Nephron progenitor cell (in vitro differentiated cells): ENCODE measurements at regions not wholly inside any gene's neighbourhood (a gene's known extent, or its start where the extent isn't known, plus 50 kb on each side); places are given as distances from the start of the nearest gene placed in this dataset.
A peak's percentile ranks its signal among the peaks of the same experiment; 100 is the strongest.

Source experiments
- DNase-seq: peaks from one replicate; pipeline ENCODE4 v3.0.0; 2021
- H3K27ac Mint-ChIP-seq: 2 replicates; pipeline ENCODE4 v1.8.0; 2021; ENCODE audit warnings: mild to moderate bottlenecking, moderate library complexity, mixed read lengths
- H3K27me3 Mint-ChIP-seq: 2 replicates; pipeline ENCODE4 v1.8.0; 2021; ENCODE audit warnings: mild to moderate bottlenecking, low read depth, mixed read lengths; ENCODE audit not compliant: poor library complexity
- H3K36me3 Mint-ChIP-seq: 2 replicates; pipeline ENCODE4 v1.8.0; 2021; ENCODE audit warnings: low read depth, mixed read lengths
- H3K4me1 Mint-ChIP-seq: 2 replicates; pipeline ENCODE4 v1.8.0; 2021; ENCODE audit warnings: mixed read lengths
- H3K4me3 Mint-ChIP-seq: 2 replicates; pipeline ENCODE4 v1.8.0; 2021; ENCODE audit warnings: mild to moderate bottlenecking, moderate library complexity, mixed read lengths
- H3K9me3 Mint-ChIP-seq: 2 replicates; pipeline ENCODE4 v1.8.0; 2021; ENCODE audit warnings: mild to moderate bottlenecking, moderate library complexity, mixed read lengths
- CTCF ChIP-seq: fragments of 200-600 bp; sonication (generic); IDR thresholded peaks from 2 replicates; pipeline ENCODE4 v1.5.0; 2021; ENCODE audit warnings: antibody characterized with exemption

GRCh38 chr5:118598311-118598710 is 390.0 kb downstream of the DTWD2 start:
- Mint-ChIP-seq H3K9me3 (no peaks in the 10 kb centered on the region), H3K27me3 (peaks cover 2% of the 10 kb centered on the region), H3K4me1 (peaks cover 9% of the 10 kb centered on the region), H3K27ac (no peak overlapping the region), H3K4me3 (no peak overlapping the region), H3K36me3 (no peaks in the 10 kb centered on the region)
- no peak for DNase-seq
- TF ChIP-seq CTCF, result no peak

GRCh38 chr5:118597543-118597942 is 390.8 kb downstream of the DTWD2 start:
- Mint-ChIP-seq H3K27ac (no peak overlapping the region), H3K36me3 (no peaks in the 10 kb centered on the region)

GRCh38 chr5:118596255-118596654 is 392.1 kb downstream of the DTWD2 start:
- no peaks in the 10 kb centered on the region for H3K36me3 Mint-ChIP-seq
- H3K4me1 Mint-ChIP-seq, result peaks cover 13% of the 10 kb centered on the region
- H3K9me3 Mint-ChIP-seq, result no peaks in the 10 kb centered on the region
- H3K27ac Mint-ChIP-seq, result no peak overlapping the region
- TF ChIP-seq CTCF, result no peak
- no peak for DNase-seq
- H3K27me3 Mint-ChIP-seq, result peaks cover 2% of the 10 kb centered on the region
- H3K4me3 Mint-ChIP-seq, result no peak overlapping the region

More at GRCh38 chr5:118597543-118597942, 390.8 kb downstream of the DTWD2 start:
- Mint-ChIP-seq H3K4me3 (no peak overlapping the region), H3K4me1 (peaks cover 9% of the 10 kb centered on the region), H3K9me3 (no peaks in the 10 kb centered on the region), H3K27me3 (peaks cover 2% of the 10 kb centered on the region)
- DNase-seq, result no peak
- TF ChIP-seq CTCF, result no peak

GRCh38 chr5:118593003-118593328 is 395.4 kb downstream of the DTWD2 start:
- H3K4me3 Mint-ChIP-seq, result no peak overlapping the region
- H3K4me1 Mint-ChIP-seq, result peaks cover 8% of the 10 kb centered on the region
- no peak for TF ChIP-seq CTCF
- H3K27ac Mint-ChIP-seq, result no peak overlapping the region
- no peak for DNase-seq
- H3K36me3 Mint-ChIP-seq, result no peaks in the 10 kb centered on the region
- no peaks in the 10 kb centered on the region for H3K9me3 Mint-ChIP-seq
- H3K27me3 Mint-ChIP-seq, result no peaks in the 10 kb centered on the region

GRCh38 chr5:118592229-118593002 is 395.9 kb downstream of the DTWD2 start:
- Mint-ChIP-seq H3K9me3 (no peaks in the 10 kb centered on the region), H3K4me3 (no peak overlapping the region), H3K27me3 (no peaks in the 10 kb centered on the region), H3K4me1 (peaks cover 4% of the 10 kb centered on the region), H3K36me3 (no peaks in the 10 kb centered on the region), H3K27ac (peak overlapping the region; percentile 83)
- DNase-seq, result no peak
- TF ChIP-seq CTCF, result no peak

- TF ChIP-seq CTCF, result no peak
Measured at GRCh38 chr5:118590806-118591205, 397.5 kb downstream of the DTWD2 start.

More at GRCh38 chr5:118590806-118591205, 397.5 kb downstream of the DTWD2 start:
- Mint-ChIP-seq H3K27ac (peak overlapping the region; percentile 17), H3K4me1 (peaks cover 4% of the 10 kb centered on the region), H3K27me3 (no peaks in the 10 kb centered on the region), H3K9me3 (no peaks in the 10 kb centered on the region), H3K4me3 (no peak overlapping the region), H3K36me3 (no peaks in the 10 kb centered on the region)
- DNase-seq, result no peak
